Astrocyte of the cerebellum (primary cell): ENCODE measurements at regions not wholly inside any gene's neighbourhood (a gene's known extent, or its start where the extent isn't known, plus 50 kb on each side); places are given as distances from the start of the nearest gene placed in this dataset.

ENCODE experiments used
- DNase-seq: peaks from one replicate; pipeline ENCODE4 v3.0.0-alpha.2; 2011; ENCODE audit warnings: low read depth
- H3K4me3 ChIP-seq: 2 replicates; pipeline ENCODE4 v1.5.1; 2011; ENCODE audit warnings: mild to moderate bottlenecking, low read depth, low read length, moderate library complexity
- in situ Hi-C: cut with HindIII; loops from 2 replicates; pipeline ENCODE4 v1.10.0; 2017; ENCODE audit warnings: low sequenced_read_pairs
- TF ChIP-seq, protein P1 (sequence below): IDR thresholded peaks from 2 replicates; pipeline ENCODE4 v1.5.1; 2012; ENCODE audit warnings: low read length, low read depth, moderate library complexity, mild to moderate bottlenecking; ENCODE audit errors: missing control alignments

DNA sequence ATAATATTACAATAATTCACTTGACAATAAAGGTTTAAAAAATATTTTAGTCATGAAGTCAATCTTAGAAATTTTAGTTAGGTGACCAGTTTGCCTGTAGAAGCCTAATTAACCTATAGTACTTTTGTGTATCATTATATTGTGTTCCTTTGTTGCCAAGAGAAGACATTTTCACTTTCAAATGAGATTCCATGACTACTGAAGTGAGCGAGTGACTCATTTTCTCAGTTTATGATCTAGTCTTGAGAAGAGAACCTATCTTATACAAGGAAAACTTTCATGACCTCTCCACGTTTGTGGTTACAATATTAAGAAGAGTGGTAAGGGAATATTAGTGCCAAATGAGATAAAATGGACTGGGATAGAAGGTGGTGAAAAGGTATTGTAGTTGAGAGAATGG is 423.9 kb upstream of the CHORDC1 start:
- no peak overlapping the region for H3K4me3 ChIP-seq
- TF ChIP-seq, protein P1, sequence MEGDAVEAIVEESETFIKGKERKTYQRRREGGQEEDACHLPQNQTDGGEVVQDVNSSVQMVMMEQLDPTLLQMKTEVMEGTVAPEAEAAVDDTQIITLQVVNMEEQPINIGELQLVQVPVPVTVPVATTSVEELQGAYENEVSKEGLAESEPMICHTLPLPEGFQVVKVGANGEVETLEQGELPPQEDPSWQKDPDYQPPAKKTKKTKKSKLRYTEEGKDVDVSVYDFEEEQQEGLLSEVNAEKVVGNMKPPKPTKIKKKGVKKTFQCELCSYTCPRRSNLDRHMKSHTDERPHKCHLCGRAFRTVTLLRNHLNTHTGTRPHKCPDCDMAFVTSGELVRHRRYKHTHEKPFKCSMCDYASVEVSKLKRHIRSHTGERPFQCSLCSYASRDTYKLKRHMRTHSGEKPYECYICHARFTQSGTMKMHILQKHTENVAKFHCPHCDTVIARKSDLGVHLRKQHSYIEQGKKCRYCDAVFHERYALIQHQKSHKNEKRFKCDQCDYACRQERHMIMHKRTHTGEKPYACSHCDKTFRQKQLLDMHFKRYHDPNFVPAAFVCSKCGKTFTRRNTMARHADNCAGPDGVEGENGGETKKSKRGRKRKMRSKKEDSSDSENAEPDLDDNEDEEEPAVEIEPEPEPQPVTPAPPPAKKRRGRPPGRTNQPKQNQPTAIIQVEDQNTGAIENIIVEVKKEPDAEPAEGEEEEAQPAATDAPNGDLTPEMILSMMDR: no peak
- in situ Hi-C loops: no loop called here
- DNase-seq: no peak

DNA sequence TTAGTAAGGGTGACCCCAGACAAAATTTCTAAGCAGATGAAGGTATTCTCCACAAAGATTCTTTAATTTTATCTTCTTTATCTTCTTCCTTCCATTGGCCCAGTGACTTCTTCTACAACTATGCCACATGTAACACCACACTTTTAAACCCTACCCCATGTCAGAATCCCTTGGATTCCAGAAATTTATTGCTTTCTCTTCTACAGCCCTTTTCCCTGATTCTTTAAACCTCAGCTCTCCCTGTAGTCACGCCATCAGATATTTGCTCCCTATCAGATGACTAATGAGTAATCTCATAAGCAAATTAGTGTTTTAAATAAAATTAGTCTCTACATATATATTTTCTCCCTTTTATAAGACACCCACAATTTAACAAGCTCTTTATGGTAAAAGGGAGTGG is 423.4 kb upstream of the CHORDC1 start:
- TF ChIP-seq, protein P1: no peak
- no peak overlapping the region for H3K4me3 ChIP-seq
- in situ Hi-C loops: no loop called here
- DNase-seq: no peak

DNA sequence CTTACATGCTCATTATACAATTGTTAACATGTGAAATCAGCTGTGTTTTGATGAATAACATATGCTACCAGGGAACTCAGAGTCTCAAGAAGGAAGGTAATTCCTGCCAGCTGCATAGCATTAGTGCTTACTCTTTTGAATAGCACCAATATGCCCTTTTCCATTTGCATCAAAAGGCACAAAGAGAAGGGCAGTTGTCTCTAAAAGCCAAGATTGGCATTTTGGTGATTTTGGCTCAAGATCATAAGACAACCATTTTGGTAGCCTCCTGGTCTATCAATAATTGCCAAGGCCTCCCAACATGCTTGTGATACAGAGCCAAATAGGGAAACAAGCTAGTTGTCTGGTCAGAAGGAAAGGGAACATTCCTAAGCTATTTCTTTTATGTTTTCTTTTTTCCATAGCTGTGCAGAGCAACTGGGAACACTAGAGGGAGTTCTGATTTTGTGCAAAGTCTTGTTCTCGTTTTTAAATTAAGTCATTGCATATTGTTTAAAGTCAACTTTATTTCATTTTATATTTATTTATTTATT is 416.7 kb upstream of the CHORDC1 start:
- no peak overlapping the region for H3K4me3 ChIP-seq
- in situ Hi-C loops: no loop called here
- DNase-seq: peak; percentile 23
- TF ChIP-seq, protein P1: peak; percentile 55

DNA sequence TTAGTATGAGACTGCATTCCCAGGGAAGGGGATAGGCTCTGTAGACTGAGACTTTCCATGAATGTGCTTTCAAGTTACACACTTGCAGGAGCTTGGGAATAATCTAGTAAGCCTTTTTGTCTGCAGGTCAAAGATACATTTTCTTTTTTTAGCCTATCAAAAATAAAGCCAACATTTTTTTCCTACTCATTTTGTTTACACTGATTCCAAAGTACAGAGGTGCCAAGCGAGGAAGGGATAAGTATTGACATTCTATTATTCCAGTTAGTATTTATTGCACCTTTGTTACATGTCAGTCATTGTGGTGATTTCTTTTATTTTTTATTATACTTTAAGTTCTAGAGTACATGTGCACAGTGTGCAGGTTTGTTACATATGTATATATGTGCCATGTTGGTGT is 413.0 kb upstream of the CHORDC1 start:
- in situ Hi-C loops: no loop called here
- TF ChIP-seq, protein P1: no peak
- no peak overlapping the region for H3K4me3 ChIP-seq
- no peak for DNase-seq

DNA sequence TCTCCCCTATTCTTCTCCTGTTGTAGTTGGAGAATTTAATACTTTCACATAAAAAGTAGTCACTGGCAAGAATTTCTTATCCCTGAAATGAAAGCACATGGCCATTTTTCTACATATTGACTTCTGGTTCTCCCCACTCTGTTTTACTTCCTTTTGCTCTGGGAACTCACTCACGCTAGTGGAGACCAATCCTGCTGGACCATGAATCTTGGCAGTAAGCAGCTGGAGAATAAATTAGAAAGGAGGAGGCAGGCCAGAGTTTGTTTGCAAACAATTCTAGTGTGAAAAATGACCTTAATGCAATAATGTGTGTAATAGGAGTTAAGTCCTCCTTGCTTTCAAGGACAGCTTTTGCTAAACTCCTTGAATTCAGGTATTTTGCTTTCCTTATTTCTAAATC is 412.3 kb upstream of the CHORDC1 start:
- TF ChIP-seq, protein P1: no peak
- in situ Hi-C loops: no loop called here

DNA sequence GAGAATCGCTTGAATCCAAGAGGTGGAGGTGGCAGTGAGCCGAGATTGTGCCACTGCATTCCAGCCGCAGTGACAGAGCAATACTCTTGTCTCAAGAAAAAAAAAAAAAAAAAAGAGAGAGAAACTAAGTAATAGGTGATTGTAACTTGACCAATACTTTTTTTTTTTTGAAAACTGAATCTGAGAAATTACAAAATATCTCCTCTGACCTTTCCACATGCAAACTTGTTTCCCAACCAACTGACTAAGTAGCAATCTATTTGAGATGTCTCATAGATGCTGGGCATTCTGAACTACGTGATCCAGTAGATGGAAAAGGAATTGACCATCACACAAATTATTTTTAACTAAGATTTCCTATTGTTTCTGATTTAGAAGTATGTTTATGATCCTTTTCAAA is 407.3 kb upstream of the CHORDC1 start:
- TF ChIP-seq, protein P1: no peak
- in situ Hi-C loops: no loop called here
- H3K4me3 ChIP-seq: no peak overlapping the region
- DNase-seq: no peak

More for the DNA sequence above, 412.3 kb upstream of the CHORDC1 start:
- no peak overlapping the region for H3K4me3 ChIP-seq
- DNase-seq: no peak

DNA sequence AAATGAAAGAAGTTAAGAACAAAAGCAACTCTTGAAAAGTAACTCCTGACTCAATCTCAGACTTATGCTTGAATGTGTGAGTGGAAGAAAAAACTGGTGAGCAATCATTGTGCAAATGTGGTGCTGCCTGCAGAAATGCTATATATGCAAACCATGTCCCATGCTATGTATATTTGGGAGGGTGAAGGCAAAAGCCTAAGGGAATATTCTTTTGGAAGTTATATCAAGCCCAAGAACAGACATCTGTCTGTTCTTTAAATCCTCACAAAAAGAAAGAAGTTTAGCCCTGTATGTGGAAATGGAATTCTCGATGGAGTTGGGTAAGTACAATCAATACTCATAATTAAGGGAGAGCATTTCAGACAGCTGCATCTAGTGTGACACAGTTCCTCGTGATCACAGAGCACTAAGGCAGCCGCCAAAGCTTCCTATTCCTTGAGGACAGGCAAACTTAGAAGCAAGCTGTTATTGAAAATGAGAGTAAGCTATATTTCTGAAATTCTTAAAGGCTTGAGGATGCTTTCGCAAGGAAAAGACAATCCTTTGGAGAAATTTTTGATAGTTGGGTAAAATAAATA is 406.5 kb upstream of the CHORDC1 start:
- no peak for DNase-seq
- in situ Hi-C loops: no loop called here
- TF ChIP-seq, protein P1: no peak
- H3K4me3 ChIP-seq: no peak overlapping the region
